ENCODE measurements at regions not wholly inside any gene's neighbourhood (a gene's known extent, or its start where the extent isn't known, plus 50 kb on each side); places are given as distances from the start of the nearest gene placed in this dataset.

DNA sequence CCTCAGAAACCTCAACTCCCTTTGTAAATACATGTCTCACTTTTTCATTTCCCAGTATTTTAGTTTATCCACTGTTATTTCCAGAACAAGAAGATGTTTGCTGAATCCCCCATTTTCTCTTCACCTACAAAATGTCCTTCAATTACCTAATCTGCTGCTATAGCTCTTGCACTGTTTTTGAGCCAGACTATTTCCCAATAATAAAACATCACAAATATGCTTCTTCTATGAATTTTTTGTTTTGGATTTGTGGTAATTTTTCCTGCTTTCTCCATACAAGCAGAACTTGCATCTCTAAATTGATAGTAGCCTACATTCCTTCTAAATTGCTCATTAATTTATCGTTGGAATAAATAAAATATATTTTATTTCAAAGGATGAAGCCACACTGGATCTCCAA, 199.6 kb upstream of the C1orf87 start:
- Histone ChIP-seq H2BK120ac (replicated peaks; ENCODE audit: low read depth, low read length) (no peak overlapping the region), H3K79me2 (ENCODE audit: control insufficient read depth in 1 of 2, insufficient read depth in 2 of 2, low read length in 2 of 2) (no peaks in the 10 kb centered on the region), H3K14ac (ENCODE audit: insufficient read length) (no peak overlapping the region), H3K27ac (ENCODE audit: low read depth, low read length) (no peak overlapping the region), H2BK12ac (ENCODE audit: low read depth, low read length) (no peak overlapping the region), H4K20me1 (replicated peaks in 1 of 2; ENCODE audit: control insufficient read depth in 1 of 2, insufficient read depth in 2 of 2, low read length in 2 of 2) (no peaks in the 10 kb centered on the region), H3K56ac (replicated peaks; ENCODE audit: insufficient read length, low read depth, low read length) (no peak overlapping the region), H2AK5ac (ENCODE audit: low read depth, low read length) (no peak overlapping the region), H2BK20ac (ENCODE audit: low read length) (no peak overlapping the region), H3K27me3 (replicated peaks in 1 of 4; ENCODE audit: control insufficient read depth in 3 of 4, extremely low read depth in 1 of 4, insufficient read depth in 3 of 4, low read length in 3 of 4) (no peaks in the 10 kb centered on the region), H2BK5ac (ENCODE audit: low read depth, low read length) (no peak overlapping the region), H3K9ac (replicated peaks in 1 of 4; ENCODE audit: extremely low read depth in 1 of 4, low read depth in 3 of 4, low read length in 3 of 4) (no peak overlapping the region), H3K23me2 (ENCODE audit: low read depth, low read length) (no peaks in the 10 kb centered on the region), H3K79me1 (ENCODE audit: low read depth, low read length) (no peaks in the 10 kb centered on the region), H4K91ac (replicated peaks; ENCODE audit: insufficient read length, low read length) (no peak overlapping the region), H3K36me3 (ENCODE audit: control insufficient read depth in 2 of 4, insufficient read depth in 4 of 4, low read length in 3 of 4) (no peaks in the 10 kb centered on the region), H3K4me2 (ENCODE audit: insufficient read depth in 1 of 2, low read depth in 2 of 2, low read length in 2 of 2) (no peak overlapping the region), H4K8ac (ENCODE audit: extremely low read depth, insufficient read depth, low read length) (no peak overlapping the region), H2BK15ac (ENCODE audit: low read length) (no peak overlapping the region), H3K4ac (replicated peaks; ENCODE audit: insufficient read length, low read depth, low read length) (no peak overlapping the region), H3K4me3 (ENCODE audit: extremely low read depth in 1 of 4, insufficient read depth in 2 of 4, low read depth in 3 of 4, low read length in 4 of 4) (no peak overlapping the region), H4K5ac (ENCODE audit: insufficient read length, low read depth, low read length) (no peak overlapping the region), H2AFZ (ENCODE audit: low read length) (no peak overlapping the region), H3K4me1 (replicated peaks in 1 of 4; ENCODE audit: control insufficient read depth in 3 of 4, insufficient read depth in 4 of 4, low read length in 3 of 4) (no peaks in the 10 kb centered on the region), H3K23ac (ENCODE audit: insufficient read length) (no peak overlapping the region), H3K9me3 (ENCODE audit: insufficient read depth in 2 of 2, low read depth in 1 of 2, low read length in 1 of 2) (no peaks in the 10 kb centered on the region), H3K18ac (ENCODE audit: extremely low read depth, low read length) (no peak overlapping the region)
- ChIA-PET POLR2A (ENCODE audit: partially characterized antibody) (no interaction called here), CTCF (ENCODE audit: partially characterized antibody) (interaction anchor here (0.7 to 2.6 kb wide), 2 partner anchors 8 to 33 kb away, joined by 5 to 14 read pairs; no protein-coding TSS in a partner anchor)
- FAIRE-seq (no peak), DNase-seq (ENCODE audit: low read depth in 1 of 2, low spot score in 2 of 2) (no peak)
- WGBS, 2 experiments (ENCODE audit: extremely low coverage in 1 of 2, insufficient coverage in 1 of 2, insufficient read length in 1 of 2, insufficient replicate concordance in 2 of 2, low coverage in 1 of 2, low lambda C conversion rate in 2 of 2, missing lambda C conversion rate in 1 of 2): 83% methylated on average over 1 of the region's 1 CpG; no CpG with 5 or more reads in 1 of the 2 experiments
- TF ChIP-seq KDM1A (IDR thresholded peaks at IDR 0.05; ENCODE audit: borderline replicate concordance, low read length) (no peak), ASH2L (IDR thresholded peaks at IDR 0.05; ENCODE audit: low read length) (no peak), CTBP2 (IDR thresholded peaks at IDR 0.05; ENCODE audit: borderline replicate concordance, insufficient read depth, insufficient read length, low read length) (no peak), RFX5 (IDR thresholded peaks at IDR 0.05; ENCODE audit: borderline replicate concordance, low read depth, low read length) (no peak), CEBPB (IDR thresholded peaks at IDR 0.05; ENCODE audit: low read depth, low read length) (no peak), SIRT6 (IDR thresholded peaks at IDR 0.05; ENCODE audit: low read length) (no peak), SP2 (IDR thresholded peaks at IDR 0.05; ENCODE audit: low read length) (no peak), RAD21 (IDR thresholded peaks at IDR 0.05 in 1 of 2, conservative IDR thresholded peaks at IDR 0.05 in 1 of 2; ENCODE audit: low read depth in 2 of 2, low read length in 2 of 2) (no peak), BRCA1 (IDR thresholded peaks at IDR 0.05; ENCODE audit: low read depth, low read length) (no peak), NRF1 (IDR thresholded peaks at IDR 0.05; ENCODE audit: low read depth, low read length) (no peak)
